GM23338 (cell line): ENCODE measurements at regions not wholly inside any gene's neighbourhood (a gene's known extent, or its start where the extent isn't known, plus 50 kb on each side); places are given as distances from the start of the nearest gene placed in this dataset.

Experiments
- ATAC-seq: fragments of 200-7000 bp; cut with Tn5 transposase; 3 replicates; pipeline ENCODE4 v1.9.1; 2020
- DNase-seq: peaks from one replicate; pipeline ENCODE4 v3.0.0-alpha.2; 2015; ENCODE audit warnings: low spot score
- H2AFZ ChIP-seq: fragments of 200-600 bp; sonication (generic); 2 replicates; pipeline ENCODE4 v1.8.0; 2016; ENCODE audit warnings: antibody characterized with exemption, mild to moderate bottlenecking, moderate library complexity
- H3F3A ChIP-seq: fragments of 200-600 bp; sonication (generic); replicated peaks from 2 replicates; pipeline ENCODE4 v1.8.0; 2017; ENCODE audit warnings: antibody characterized with exemption, mixed run types, low read depth
- H3K27ac ChIP-seq: fragments of 200-600 bp; sonication (generic); 2 replicates; pipeline ENCODE4 v1.6.1; 2016; ENCODE audit warnings: low read depth
- H3K27me3 ChIP-seq: fragments of 200-600 bp; sonication (generic); 2 replicates; pipeline ENCODE4 v1.8.0; 2016; ENCODE audit warnings: mild to moderate bottlenecking, mixed run types, moderate library complexity; ENCODE audit not compliant: insufficient read depth
- H3K36me3 ChIP-seq: fragments of 200-600 bp; sonication (generic); 2 replicates; pipeline ENCODE4 v1.8.0; 2016; ENCODE audit warnings: mild to moderate bottlenecking; ENCODE audit not compliant: insufficient read depth
- H3K4me1 ChIP-seq: fragments of 200-600 bp; sonication (generic); 2 replicates; pipeline ENCODE4 v1.8.0; 2016; ENCODE audit warnings: mild to moderate bottlenecking, moderate library complexity; ENCODE audit not compliant: insufficient read depth
- H3K4me2 ChIP-seq: fragments of 200-600 bp; sonication (generic); 2 replicates; pipeline ENCODE4 v1.7.1; 2017; ENCODE audit warnings: mixed run types
- H3K4me3 ChIP-seq: fragments of 200-600 bp; sonication (generic); 2 replicates; pipeline ENCODE4 v1.6.1; 2016; ENCODE audit warnings: mixed run types
- H3K79me2 ChIP-seq: fragments of 200-600 bp; sonication (generic); replicated peaks from 2 replicates; pipeline ENCODE4 v1.8.0; 2017; ENCODE audit warnings: mild to moderate bottlenecking; ENCODE audit not compliant: insufficient read depth
- H3K9me2 ChIP-seq: fragments of 200-600 bp; sonication (generic); 2 replicates; pipeline ENCODE4 v1.8.0; 2017; ENCODE audit not compliant: insufficient read depth
- H4K20me1 ChIP-seq: fragments of 200-600 bp; sonication (generic); replicated peaks from 2 replicates; pipeline ENCODE4 v1.8.0; 2017; ENCODE audit warnings: mild to moderate bottlenecking; ENCODE audit not compliant: insufficient read depth
- H3K27ac Mint-ChIP-seq: 2 replicates; pipeline ENCODE4 v1.8.0; 2020; ENCODE audit warnings: inconsistent platforms, mild to moderate bottlenecking, moderate library complexity, mixed read lengths
- H3K27me3 Mint-ChIP-seq: 3 replicates; pipeline ENCODE4 v1.8.0; 2022; ENCODE audit warnings: low read depth, mild to moderate bottlenecking, moderate library complexity, mixed read lengths, inconsistent platforms; ENCODE audit not compliant: insufficient read depth, poor library complexity
- H3K36me3 Mint-ChIP-seq: 3 replicates; pipeline ENCODE4 v1.8.0; 2021; ENCODE audit warnings: low read depth, mild to moderate bottlenecking, inconsistent platforms, moderate library complexity, mixed read lengths
- H3K4me1 Mint-ChIP-seq: 3 replicates; pipeline ENCODE4 v1.8.0; 2020; ENCODE audit warnings: mild to moderate bottlenecking, inconsistent platforms, mixed read lengths
- H3K4me3 Mint-ChIP-seq: 3 replicates; pipeline ENCODE4 v1.8.0; 2021; ENCODE audit warnings: moderate library complexity, mild to moderate bottlenecking, inconsistent platforms, mixed read lengths
- H3K9me3 Mint-ChIP-seq: 3 replicates; pipeline ENCODE4 v1.8.0; 2020; ENCODE audit warnings: moderate library complexity, mild to moderate bottlenecking, inconsistent platforms, mixed read lengths
- CREB1 ChIP-seq: fragments of 250-450 bp; sonication (Bioruptor Pico); IDR thresholded peaks from 2 replicates; pipeline ENCODE4 v1.5.0; 2020; ENCODE audit warnings: low read depth, mild to moderate bottlenecking, moderate library complexity
- ETS1 ChIP-seq: IDR thresholded peaks from 2 replicates; pipeline ENCODE4 v1.6.1; 2016; ENCODE audit warnings: antibody characterized with exemption
- EZH2 ChIP-seq: fragments of 200-600 bp; sonication (generic); IDR thresholded peaks from one replicate; pipeline ENCODE4 v1.8.0; 2017; ENCODE audit warnings: antibody characterized with exemption, mild to moderate bottlenecking, low read depth; ENCODE audit not compliant: unreplicated experiment
- EZH2phosphoT487 ChIP-seq: fragments of 200-600 bp; sonication (generic); IDR thresholded peaks from one replicate; pipeline ENCODE4 v1.8.1; 2018; ENCODE audit warnings: antibody characterized with exemption; ENCODE audit not compliant: unreplicated experiment
- JUNB ChIP-seq: IDR thresholded peaks from one replicate; pipeline ENCODE4 v1.6.1; 2016; ENCODE audit warnings: antibody characterized with exemption; ENCODE audit not compliant: unreplicated experiment
- NANOG ChIP-seq: IDR thresholded peaks from 2 replicates; pipeline ENCODE4 v1.6.1; 2016; ENCODE audit warnings: antibody characterized with exemption, borderline replicate concordance
- POLR2AphosphoS5 ChIP-seq: IDR thresholded peaks from 2 replicates; pipeline ENCODE4 v1.6.1; 2016; ENCODE audit warnings: antibody characterized with exemption, low read depth
- REST ChIP-seq: IDR thresholded peaks from one replicate; pipeline ENCODE4 v1.6.1; 2018; ENCODE audit warnings: antibody characterized with exemption; ENCODE audit not compliant: unreplicated experiment
- STAT1 ChIP-seq: IDR thresholded peaks from one replicate; pipeline ENCODE4 v1.6.1; 2016; ENCODE audit warnings: antibody characterized with exemption; ENCODE audit not compliant: unreplicated experiment
- ZNF114 ChIP-seq: fragments of 250-450 bp; sonication (Bioruptor Pico); IDR thresholded peaks from 2 replicates; pipeline ENCODE4 v1.5.0; 2020; ENCODE audit warnings: mild to moderate bottlenecking, moderate library complexity
- ZNF331 ChIP-seq: fragments of 250-450 bp; sonication (Bioruptor Pico); IDR thresholded peaks from 2 replicates; pipeline ENCODE4 v1.5.0; 2020; ENCODE audit warnings: low read depth, mild to moderate bottlenecking, moderate library complexity
- ZNF462 ChIP-seq: fragments of 250-450 bp; sonication (Bioruptor Pico); IDR thresholded peaks from 2 replicates; pipeline ENCODE4 v1.5.0; 2020; ENCODE audit warnings: mild to moderate bottlenecking, moderate library complexity
- TF ChIP-seq, protein P1 (sequence below), 2 experiments: fragments of 200-600 bp in 1 of 2; sonication (generic) in 1 of 2; conservative IDR thresholded peaks; 2 replicates each; pipeline versions ENCODE4 v1.5.1 to v1.6.1; 2016 to 2017; ENCODE audit warnings: antibody characterized with exemption in 2 of 2, low read depth in 2 of 2, mild to moderate bottlenecking in 2 of 2, moderate library complexity in 1 of 2

GRCh38 chr1:168473126-168473525 lies 70.7 kb downstream of the XCL2 start:
- Histone ChIP-seq H3K27ac (no peak overlapping the region), H3K79me2 (no peaks in the 10 kb centered on the region), H3K4me2 (no peak overlapping the region), H3K36me3 (no peaks in the 10 kb centered on the region; the same call in 1 of the 2 replicates), H3K4me1 (0 out of 2 replicates have a peak, but pooled peaks cover 5% of the 10 kb centered on the region), H3K9me2 (peaks cover 7% of the 10 kb centered on the region; the same call in 1 of the 2 replicates), H4K20me1 (no peaks in the 10 kb centered on the region), H3K27me3 (no peaks in the 10 kb centered on the region), H3F3A (no peaks in the 10 kb centered on the region), H2AFZ (no peak overlapping the region), H3K4me3 (no peak overlapping the region)
- peaks cover 3% of the 10 kb centered on the region; the same call in 2 of the 3 replicates for H3K4me1 Mint-ChIP-seq
- ATAC-seq (no peak), DNase-seq (no peak)
- no peak for TF ChIP-seq POLR2AphosphoS5
- TF ChIP-seq REST = no peak
- TF ChIP-seq ZNF114 = no peak
- TF ChIP-seq CREB1 (CRISPR knock-in tag) = no peak
- TF ChIP-seq ETS1 = no peak
- TF ChIP-seq EZH2phosphoT487 = no peak
- TF ChIP-seq ZNF331 (CRISPR knock-in tag) = no peak
- TF ChIP-seq ZNF462 (CRISPR knock-in tag) = no peak
- no peak for TF ChIP-seq STAT1
- TF ChIP-seq EZH2 = no peak
- no peak for TF ChIP-seq JUNB
- TF ChIP-seq, protein P1, sequence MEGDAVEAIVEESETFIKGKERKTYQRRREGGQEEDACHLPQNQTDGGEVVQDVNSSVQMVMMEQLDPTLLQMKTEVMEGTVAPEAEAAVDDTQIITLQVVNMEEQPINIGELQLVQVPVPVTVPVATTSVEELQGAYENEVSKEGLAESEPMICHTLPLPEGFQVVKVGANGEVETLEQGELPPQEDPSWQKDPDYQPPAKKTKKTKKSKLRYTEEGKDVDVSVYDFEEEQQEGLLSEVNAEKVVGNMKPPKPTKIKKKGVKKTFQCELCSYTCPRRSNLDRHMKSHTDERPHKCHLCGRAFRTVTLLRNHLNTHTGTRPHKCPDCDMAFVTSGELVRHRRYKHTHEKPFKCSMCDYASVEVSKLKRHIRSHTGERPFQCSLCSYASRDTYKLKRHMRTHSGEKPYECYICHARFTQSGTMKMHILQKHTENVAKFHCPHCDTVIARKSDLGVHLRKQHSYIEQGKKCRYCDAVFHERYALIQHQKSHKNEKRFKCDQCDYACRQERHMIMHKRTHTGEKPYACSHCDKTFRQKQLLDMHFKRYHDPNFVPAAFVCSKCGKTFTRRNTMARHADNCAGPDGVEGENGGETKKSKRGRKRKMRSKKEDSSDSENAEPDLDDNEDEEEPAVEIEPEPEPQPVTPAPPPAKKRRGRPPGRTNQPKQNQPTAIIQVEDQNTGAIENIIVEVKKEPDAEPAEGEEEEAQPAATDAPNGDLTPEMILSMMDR (conservative IDR thresholded peaks at IDR 0.05; ENCODE audit: low read depth in 2 of 2) = no peak
- no peak for TF ChIP-seq NANOG
- peaks cover 24% of the 10 kb centered on the region for H3K9me3 Mint-ChIP-seq
- peaks cover 6% of the 10 kb centered on the region for H3K27me3 Mint-ChIP-seq
- H3K27ac Mint-ChIP-seq = no peak overlapping the region
- H3K36me3 Mint-ChIP-seq = peaks cover 16% of the 10 kb centered on the region
- H3K4me3 Mint-ChIP-seq = no peak overlapping the region
